ENCODE measurements at regions not wholly inside any gene's neighbourhood (a gene's known extent, or its start where the extent isn't known, plus 50 kb on each side); places are given as distances from the start of the nearest gene placed in this dataset.

GRCh38 chr5:14050821-14051220 is 92.3 kb upstream of the TRIO start:
- Histone ChIP-seq H3K36me3 (ENCODE audit: control insufficient read depth in 3 of 3, insufficient read depth in 2 of 3, low read depth in 1 of 3, low read length in 3 of 3) (no peaks in the 10 kb centered on the region), H3K4me1 (ENCODE audit: control insufficient read depth in 3 of 3, insufficient read depth in 2 of 3, low read depth in 1 of 3, low read length in 2 of 3) (no peaks in the 10 kb centered on the region), H3K27ac (ENCODE audit: low read depth in 1 of 3, low read length in 2 of 3) (no peak overlapping the region), H3K27me3 (ENCODE audit: control insufficient read depth in 3 of 3, insufficient read depth in 3 of 3, low read length in 3 of 3) (peaks cover 0 to 2% (median 0%) of the 10 kb centered on the region in 3 donors), H3K9me3 (ENCODE audit: control insufficient read depth in 2 of 2, insufficient read depth in 1 of 2, low read depth in 1 of 2, low read length in 1 of 2) (peaks cover 0 to 3% of the 10 kb centered on the region in 2 donors), H3K4me3 (ENCODE audit: low read depth in 1 of 3, low read length in 3 of 3) (no peak overlapping the region)
- no peak for FAIRE-seq
- WGBS, 3 donors, result 48 to 59% (median 50%) methylated on average over 4 of the region's 4 CpGs
- no peak for DNase-seq

GRCh38 chr5:14048434-14048833 is 94.7 kb upstream of the TRIO start:
- H3K36me3 ChIP-seq (ENCODE audit: control insufficient read depth in 3 of 3, insufficient read depth in 2 of 3, low read depth in 1 of 3, low read length in 3 of 3), result no peaks in the 10 kb centered on the region
- no peak overlapping the region for H3K27ac ChIP-seq (ENCODE audit: low read depth in 1 of 3, low read length in 2 of 3)
- FAIRE-seq (no peak), DNase-seq (no peak)
- H3K9me3 ChIP-seq (ENCODE audit: control insufficient read depth in 2 of 2, insufficient read depth in 1 of 2, low read depth in 1 of 2, low read length in 1 of 2), result peaks cover 0 to 3% of the 10 kb centered on the region in 2 donors
- no peaks in the 10 kb centered on the region for H3K4me1 ChIP-seq (ENCODE audit: control insufficient read depth in 3 of 3, insufficient read depth in 2 of 3, low read depth in 1 of 3, low read length in 2 of 3)
- H3K27me3 ChIP-seq (ENCODE audit: control insufficient read depth in 3 of 3, insufficient read depth in 3 of 3, low read length in 3 of 3), result peaks cover 0 to 2% (median 0%) of the 10 kb centered on the region in 3 donors
- no peak overlapping the region for H3K4me3 ChIP-seq (ENCODE audit: low read depth in 1 of 3, low read length in 3 of 3)

DNA sequence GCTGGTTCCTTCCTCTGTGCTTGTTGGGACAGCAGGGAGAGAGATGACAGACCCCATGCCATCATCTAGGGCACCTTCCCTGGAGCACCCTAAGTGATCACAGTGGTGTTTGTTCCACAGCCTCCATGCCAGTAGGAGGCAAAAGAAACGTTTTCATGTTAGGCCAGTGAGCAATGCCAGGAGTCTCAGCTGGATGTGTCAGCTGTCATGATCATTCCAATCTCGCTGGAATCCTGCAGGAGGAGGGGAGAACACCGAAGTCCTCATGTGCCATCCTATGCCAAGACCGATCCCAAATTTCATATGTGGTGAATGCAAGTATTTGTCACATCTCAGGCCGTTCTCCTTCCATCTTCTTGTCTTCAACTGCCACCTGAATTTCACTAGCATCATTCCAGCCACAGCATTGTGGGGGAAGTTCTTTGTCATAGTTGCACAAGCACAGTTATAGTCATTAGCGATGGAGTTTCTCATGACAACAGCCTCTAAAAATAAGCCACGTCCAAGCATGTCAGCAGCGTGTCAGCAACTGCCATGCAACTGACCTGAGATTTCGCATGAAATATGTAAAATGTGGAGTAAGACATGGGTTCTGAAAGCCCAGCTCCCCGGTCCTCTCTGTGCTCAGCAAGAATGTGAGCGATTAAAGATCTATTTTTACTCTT is 97.2 kb upstream of the DNAH5 start:
- H3K27me3 ChIP-seq (ENCODE audit: control insufficient read depth in 3 of 3, insufficient read depth in 3 of 3, low read length in 3 of 3), result peaks cover 0 to 13% (median 1%) of the 10 kb centered on the region in 3 donors
- H3K4me3 ChIP-seq (ENCODE audit: low read depth in 1 of 3, low read length in 3 of 3), result no peak overlapping the region
- peaks cover 0 to 10% (median 0%) of the 10 kb centered on the region in 3 donors for H3K4me1 ChIP-seq (ENCODE audit: control insufficient read depth in 3 of 3, insufficient read depth in 2 of 3, low read depth in 1 of 3, low read length in 2 of 3)
- H3K36me3 ChIP-seq (ENCODE audit: control insufficient read depth in 3 of 3, insufficient read depth in 2 of 3, low read depth in 1 of 3, low read length in 3 of 3), result no peaks in the 10 kb centered on the region
- FAIRE-seq (no peak), DNase-seq (no peak)
- WGBS, 3 donors, result 78 to 81% (median 79%) methylated on average over 11 of the region's 11 CpGs
- H3K9me3 ChIP-seq (ENCODE audit: control insufficient read depth in 2 of 2, insufficient read depth in 1 of 2, low read depth in 1 of 2, low read length in 1 of 2), result no peaks in the 10 kb centered on the region
- H3K27ac ChIP-seq (ENCODE audit: low read depth in 1 of 3, low read length in 2 of 3), result no peak overlapping the region

DNA sequence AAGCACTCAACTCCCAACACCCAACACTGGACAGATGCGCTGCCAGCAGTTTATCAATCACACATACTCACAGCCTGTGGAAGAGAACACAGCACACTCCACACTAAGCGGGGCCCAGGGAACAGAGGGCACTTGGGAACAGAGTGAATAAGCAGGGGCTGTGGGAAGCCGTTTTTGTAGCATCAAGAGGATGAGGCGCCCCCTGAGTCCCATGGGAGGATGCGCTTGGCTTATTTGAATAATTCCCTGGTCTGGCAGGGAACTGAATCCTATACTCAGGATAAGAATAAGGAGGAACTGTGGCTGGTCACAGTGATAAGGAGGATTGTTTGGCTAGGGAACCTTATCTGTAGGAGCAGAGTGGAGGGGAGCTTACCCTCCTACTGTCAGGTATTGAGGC is 96.1 kb upstream of the DNAH5 start:
- DNase-seq, result no peak
- Histone ChIP-seq H3K36me3 (ENCODE audit: control insufficient read depth in 3 of 3, insufficient read depth in 2 of 3, low read depth in 1 of 3, low read length in 3 of 3) (no peaks in the 10 kb centered on the region), H3K4me3 (ENCODE audit: low read depth in 1 of 3, low read length in 3 of 3) (no peak overlapping the region), H3K27ac (ENCODE audit: low read depth in 1 of 3, low read length in 2 of 3) (no peak overlapping the region), H3K4me1 (ENCODE audit: control insufficient read depth in 3 of 3, insufficient read depth in 2 of 3, low read depth in 1 of 3, low read length in 2 of 3) (peaks cover 0 to 13% (median 4%) of the 10 kb centered on the region in 3 donors), H3K27me3 (ENCODE audit: control insufficient read depth in 3 of 3, insufficient read depth in 3 of 3, low read length in 3 of 3) (peaks cover 0 to 13% (median 1%) of the 10 kb centered on the region in 3 donors), H3K9me3 (ENCODE audit: control insufficient read depth in 2 of 2, insufficient read depth in 1 of 2, low read depth in 1 of 2, low read length in 1 of 2) (no peaks in the 10 kb centered on the region)
- WGBS, 3 donors, result 63 to 69% (median 65%) methylated on average over 5 of the region's 5 CpGs
- no peak for FAIRE-seq

GRCh38 chr5:14039576-14039975 is 95.1 kb upstream of the DNAH5 start:
- DNase-seq (no peak), FAIRE-seq (no peak)
- Histone ChIP-seq H3K27me3 (ENCODE audit: control insufficient read depth in 3 of 3, insufficient read depth in 3 of 3, low read length in 3 of 3) (peaks cover 0 to 19% (median 1%) of the 10 kb centered on the region in 3 donors), H3K9me3 (ENCODE audit: control insufficient read depth in 2 of 2, insufficient read depth in 1 of 2, low read depth in 1 of 2, low read length in 1 of 2) (no peaks in the 10 kb centered on the region), H3K4me1 (ENCODE audit: control insufficient read depth in 3 of 3, insufficient read depth in 2 of 3, low read depth in 1 of 3, low read length in 2 of 3) (peaks cover 0 to 13% (median 4%) of the 10 kb centered on the region in 3 donors), H3K4me3 (ENCODE audit: low read depth in 1 of 3, low read length in 3 of 3) (no peak overlapping the region), H3K36me3 (ENCODE audit: control insufficient read depth in 3 of 3, insufficient read depth in 2 of 3, low read depth in 1 of 3, low read length in 3 of 3) (no peaks in the 10 kb centered on the region), H3K27ac (ENCODE audit: low read depth in 1 of 3, low read length in 2 of 3) (no peak overlapping the region)
- WGBS, 3 donors, result 47 to 95% (median 83%) methylated on average over 1 of the region's 1 CpG

DNA sequence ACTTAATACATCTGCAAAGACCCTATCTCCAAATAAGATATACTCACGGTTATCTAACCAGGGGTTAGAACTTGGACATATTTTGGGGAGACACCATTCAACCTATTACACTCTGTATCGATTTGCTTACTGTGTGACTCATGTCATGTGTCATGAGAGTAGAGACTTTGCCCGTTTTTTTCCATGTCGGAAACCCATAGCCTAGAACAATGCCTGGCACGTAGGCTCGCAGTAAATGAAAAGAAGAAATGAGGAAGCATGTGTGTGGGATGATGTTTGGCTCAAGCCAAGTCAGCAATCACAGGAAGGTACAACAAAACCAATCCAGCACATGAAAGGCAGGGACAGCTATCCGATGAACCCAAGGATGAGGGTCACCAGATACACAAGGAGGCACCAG is 94.6 kb upstream of the DNAH5 start:
- 65 to 82% (median 67%) methylated on average over 7 of the region's 7 CpGs for WGBS, 3 donors
- peaks cover 0 to 13% (median 4%) of the 10 kb centered on the region in 3 donors for H3K4me1 ChIP-seq (ENCODE audit: control insufficient read depth in 3 of 3, insufficient read depth in 2 of 3, low read depth in 1 of 3, low read length in 2 of 3)
- no peak for DNase-seq
- FAIRE-seq, result no peak
- H3K36me3 ChIP-seq (ENCODE audit: control insufficient read depth in 3 of 3, insufficient read depth in 2 of 3, low read depth in 1 of 3, low read length in 3 of 3), result no peaks in the 10 kb centered on the region
- no peak overlapping the region for H3K27ac ChIP-seq (ENCODE audit: low read depth in 1 of 3, low read length in 2 of 3)
- H3K9me3 ChIP-seq (ENCODE audit: control insufficient read depth in 2 of 2, insufficient read depth in 1 of 2, low read depth in 1 of 2, low read length in 1 of 2), result no peaks in the 10 kb centered on the region
- peaks cover 0 to 19% (median 1%) of the 10 kb centered on the region in 3 donors for H3K27me3 ChIP-seq (ENCODE audit: control insufficient read depth in 3 of 3, insufficient read depth in 3 of 3, low read length in 3 of 3)
- H3K4me3 ChIP-seq (ENCODE audit: low read depth in 1 of 3, low read length in 3 of 3), result no peak overlapping the region

GRCh38 chr5:14038341-14038959 is 94.0 kb upstream of the DNAH5 start:
- WGBS, 3 donors, result 58 to 77% (median 63%) methylated on average over 10 of the region's 10 CpGs
- FAIRE-seq, result no peak
- Histone ChIP-seq H3K9me3 (ENCODE audit: control insufficient read depth in 2 of 2, insufficient read depth in 1 of 2, low read depth in 1 of 2, low read length in 1 of 2) (no peaks in the 10 kb centered on the region), H3K27me3 (ENCODE audit: control insufficient read depth in 3 of 3, insufficient read depth in 3 of 3, low read length in 3 of 3) (peaks cover 0 to 19% (median 1%) of the 10 kb centered on the region in 3 donors), H3K4me1 (ENCODE audit: control insufficient read depth in 3 of 3, insufficient read depth in 2 of 3, low read depth in 1 of 3, low read length in 2 of 3) (peaks cover 0 to 13% (median 4%) of the 10 kb centered on the region in 3 donors), H3K4me3 (ENCODE audit: low read depth in 1 of 3, low read length in 3 of 3) (no peak overlapping the region), H3K27ac (ENCODE audit: low read depth in 1 of 3, low read length in 2 of 3) (no peak overlapping the region), H3K36me3 (ENCODE audit: control insufficient read depth in 3 of 3, insufficient read depth in 2 of 3, low read depth in 1 of 3, low read length in 3 of 3) (no peaks in the 10 kb centered on the region)
- no peak for DNase-seq

- no peaks in the 10 kb centered on the region for H3K9me3 ChIP-seq (ENCODE audit: control insufficient read depth in 2 of 2, insufficient read depth in 1 of 2, low read depth in 1 of 2, low read length in 1 of 2)
- H3K4me3 ChIP-seq (ENCODE audit: low read depth in 1 of 3, low read length in 3 of 3), result no peak overlapping the region
- DNase-seq, result no peak
- H3K27ac ChIP-seq (ENCODE audit: low read depth in 1 of 3, low read length in 2 of 3), result no peak overlapping the region
- peaks cover 0 to 13% (median 0%) of the 10 kb centered on the region in 3 donors for H3K27me3 ChIP-seq (ENCODE audit: control insufficient read depth in 3 of 3, insufficient read depth in 3 of 3, low read length in 3 of 3)
- peaks cover 0 to 13% (median 4%) of the 10 kb centered on the region in 3 donors for H3K4me1 ChIP-seq (ENCODE audit: control insufficient read depth in 3 of 3, insufficient read depth in 2 of 3, low read depth in 1 of 3, low read length in 2 of 3)
- 73 to 82% (median 75%) methylated on average over 9 of the region's 9 CpGs for WGBS, 3 donors
- no peaks in the 10 kb centered on the region for H3K36me3 ChIP-seq (ENCODE audit: control insufficient read depth in 3 of 3, insufficient read depth in 2 of 3, low read depth in 1 of 3, low read length in 3 of 3)
- FAIRE-seq, result no peak
These were observed 92.5 kb upstream of the DNAH5 start for GRCh38 chr5:14036947-14037346.
